ENCODE measurements at regions not wholly inside any gene's neighbourhood (a gene's known extent, or its start where the extent isn't known, plus 50 kb on each side); places are given as distances from the start of the nearest gene placed in this dataset.
"Not testable (repeated sequence)": the region's sequence is repeated elsewhere in the genome, so short reads cannot be mapped to it uniquely, and the experiment has no call there.

DNA sequence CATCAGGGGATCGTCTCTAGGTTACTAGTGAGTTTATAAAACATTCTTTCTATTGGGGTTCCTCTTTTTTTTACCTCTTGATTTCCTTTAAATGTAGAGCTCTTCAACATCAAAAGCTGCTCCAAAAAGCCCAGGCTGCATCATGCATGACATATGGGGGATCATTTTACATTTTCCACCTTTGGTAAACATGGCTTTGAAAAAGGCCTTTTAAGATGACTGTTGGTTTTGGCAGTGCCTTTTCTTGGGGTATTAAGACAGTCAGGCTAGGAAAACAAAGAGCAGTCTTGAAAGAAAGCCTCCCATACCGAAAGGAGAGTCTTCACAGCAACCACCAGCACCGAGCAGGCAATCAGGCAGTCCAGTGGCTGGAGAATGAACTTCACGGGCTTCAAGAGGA, 73.2 kb downstream of the NPEPL1 start:
- intact Hi-C loops (cut with micrococcal nuclease) = no loop called here
- no peak overlapping the region for H3K27ac ChIP-seq (ENCODE audit: low read length in 2 of 2)
- ChIA-PET CTCF (no interaction called here), POLR2A (no interaction called here)
- H3K9ac ChIP-seq (ENCODE audit: low read length) = no peak overlapping the region
- ATAC-seq (ENCODE audit: low read depth) = no peak
- H3K4me2 ChIP-seq (replicated peaks; ENCODE audit: low read depth, low read length, poor library complexity, severe bottlenecking) = no peak overlapping the region
- Mint-ChIP-seq H3K9me3 (ENCODE audit: insufficient read depth) (no peaks in the 10 kb centered on the region), H3K4me3 (no peak overlapping the region), H3K27ac (no peak overlapping the region), H3K4me1 (no peaks in the 10 kb centered on the region), H3K27me3 (peaks cover 50% of the 10 kb centered on the region)
- H3K36me3 ChIP-seq (replicated peaks in 1 of 2; ENCODE audit: control extremely low read depth in 1 of 2, control insufficient read depth in 1 of 2, extremely low read depth in 1 of 2, insufficient read depth in 2 of 2, low read length in 1 of 2) = no peaks in the 10 kb centered on the region
- no peaks in the 10 kb centered on the region for H3K9me3 ChIP-seq (ENCODE audit: control extremely low read depth in 1 of 3, control insufficient read depth in 2 of 3, insufficient read depth in 1 of 3, low read length in 2 of 3)
- no peak overlapping the region for H3K4me3 ChIP-seq (ENCODE audit: control extremely low read depth in 1 of 5, extremely low read depth in 1 of 5, insufficient read depth in 1 of 5, low read depth in 2 of 5, low read length in 4 of 5)
- H3K79me2 ChIP-seq (ENCODE audit: control insufficient read depth, insufficient read depth, low read length) = no peaks in the 10 kb centered on the region
- peaks cover 0 to 14% (median under 1%) of the 10 kb centered on the region in 4 experiments for H3K27me3 ChIP-seq (replicated peaks in 1 of 4; ENCODE audit: control extremely low read depth in 1 of 4, control insufficient read depth in 3 of 4, insufficient read depth in 4 of 4, low read length in 3 of 4)
- H3K4me1 ChIP-seq (ENCODE audit: control insufficient read depth in 2 of 2, insufficient read depth in 2 of 2, low read length in 2 of 2) = no peaks in the 10 kb centered on the region
- DNase-seq = no peak
- TF ChIP-seq, protein P1, sequence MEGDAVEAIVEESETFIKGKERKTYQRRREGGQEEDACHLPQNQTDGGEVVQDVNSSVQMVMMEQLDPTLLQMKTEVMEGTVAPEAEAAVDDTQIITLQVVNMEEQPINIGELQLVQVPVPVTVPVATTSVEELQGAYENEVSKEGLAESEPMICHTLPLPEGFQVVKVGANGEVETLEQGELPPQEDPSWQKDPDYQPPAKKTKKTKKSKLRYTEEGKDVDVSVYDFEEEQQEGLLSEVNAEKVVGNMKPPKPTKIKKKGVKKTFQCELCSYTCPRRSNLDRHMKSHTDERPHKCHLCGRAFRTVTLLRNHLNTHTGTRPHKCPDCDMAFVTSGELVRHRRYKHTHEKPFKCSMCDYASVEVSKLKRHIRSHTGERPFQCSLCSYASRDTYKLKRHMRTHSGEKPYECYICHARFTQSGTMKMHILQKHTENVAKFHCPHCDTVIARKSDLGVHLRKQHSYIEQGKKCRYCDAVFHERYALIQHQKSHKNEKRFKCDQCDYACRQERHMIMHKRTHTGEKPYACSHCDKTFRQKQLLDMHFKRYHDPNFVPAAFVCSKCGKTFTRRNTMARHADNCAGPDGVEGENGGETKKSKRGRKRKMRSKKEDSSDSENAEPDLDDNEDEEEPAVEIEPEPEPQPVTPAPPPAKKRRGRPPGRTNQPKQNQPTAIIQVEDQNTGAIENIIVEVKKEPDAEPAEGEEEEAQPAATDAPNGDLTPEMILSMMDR (IDR thresholded peaks at IDR 0.05) = no peak
- no peak for TF ChIP-seq EZH2 (IDR thresholded peaks at IDR 0.05; ENCODE audit: borderline replicate concordance, insufficient read depth, low read depth, low read length, poor library complexity, severe bottlenecking)
- 69% methylated on average over 3 of the region's 4 CpGs for WGBS (ENCODE audit: insufficient coverage)
- H2AFZ ChIP-seq (ENCODE audit: insufficient read depth, low read depth, low read length, poor library complexity, severe bottlenecking) = no peak overlapping the region
- no peaks in the 10 kb centered on the region for H4K20me1 ChIP-seq (ENCODE audit: control insufficient read depth, insufficient read depth, low read length, poor library complexity, severe bottlenecking)

DNA sequence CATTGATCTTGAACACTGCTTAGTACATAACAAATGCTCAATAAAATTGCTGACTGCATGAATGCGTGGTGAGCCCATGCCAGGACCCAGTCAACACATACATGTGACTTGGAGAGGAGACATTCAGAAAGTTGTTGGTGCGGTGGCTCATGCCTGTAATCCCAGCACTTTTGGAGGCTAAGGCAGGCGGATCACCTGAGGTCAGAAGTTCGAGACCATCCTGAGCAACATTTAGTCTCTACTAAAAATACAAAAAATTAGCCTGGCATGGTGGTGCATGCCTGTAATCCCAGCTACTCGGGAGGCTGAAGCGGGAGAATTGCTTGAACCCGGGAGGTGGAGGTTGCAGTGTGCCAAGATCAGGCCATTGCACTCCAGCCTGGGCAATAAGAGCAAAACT, 75.2 kb downstream of the NPEPL1 start:
- H3K4me2 ChIP-seq (replicated peaks; ENCODE audit: low read depth, low read length, poor library complexity, severe bottlenecking); H3K4me3 ChIP-seq (ENCODE audit: control extremely low read depth in 1 of 5, extremely low read depth in 1 of 5, insufficient read depth in 1 of 5, low read depth in 2 of 5, low read length in 4 of 5); H3K4me3 Mint-ChIP-seq; H3K4me1 Mint-ChIP-seq; H3K27me3 ChIP-seq (replicated peaks in 1 of 4; ENCODE audit: control extremely low read depth in 1 of 4, control insufficient read depth in 3 of 4, insufficient read depth in 4 of 4, low read length in 3 of 4); DNase-seq; H3K79me2 ChIP-seq (ENCODE audit: control insufficient read depth, insufficient read depth, low read length); POLR2A ChIA-PET; H3K4me1 ChIP-seq (ENCODE audit: control insufficient read depth in 2 of 2, insufficient read depth in 2 of 2, low read length in 2 of 2); H3K9ac ChIP-seq (ENCODE audit: low read length); H2AFZ ChIP-seq (ENCODE audit: insufficient read depth, low read depth, low read length, poor library complexity, severe bottlenecking); H3K27ac ChIP-seq (ENCODE audit: low read length in 2 of 2); H3K9me3 Mint-ChIP-seq (ENCODE audit: insufficient read depth); ATAC-seq (ENCODE audit: low read depth); intact Hi-C loops (cut with micrococcal nuclease); H3K36me3 ChIP-seq (replicated peaks in 1 of 2; ENCODE audit: control extremely low read depth in 1 of 2, control insufficient read depth in 1 of 2, extremely low read depth in 1 of 2, insufficient read depth in 2 of 2, low read length in 1 of 2); H3K9me3 ChIP-seq (ENCODE audit: control extremely low read depth in 1 of 3, control insufficient read depth in 2 of 3, insufficient read depth in 1 of 3, low read length in 2 of 3); H3K27ac Mint-ChIP-seq; H4K20me1 ChIP-seq (ENCODE audit: control insufficient read depth, insufficient read depth, low read length, poor library complexity, severe bottlenecking): not testable (repeated sequence)
- CTCF ChIA-PET = interaction anchor here (0.7 kb wide), 1 partner anchor 16 kb away, joined by 3 read pairs; no protein-coding TSS in a partner anchor
- H3K27me3 Mint-ChIP-seq = peaks cover 48% of the 10 kb centered on the region
- 83% methylated on average over 5 of the region's 7 CpGs for WGBS (ENCODE audit: insufficient coverage)
